ENCODE measurements at regions not wholly inside any gene's neighbourhood (a gene's known extent, or its start where the extent isn't known, plus 50 kb on each side); places are given as distances from the start of the nearest gene placed in this dataset.

DNA sequence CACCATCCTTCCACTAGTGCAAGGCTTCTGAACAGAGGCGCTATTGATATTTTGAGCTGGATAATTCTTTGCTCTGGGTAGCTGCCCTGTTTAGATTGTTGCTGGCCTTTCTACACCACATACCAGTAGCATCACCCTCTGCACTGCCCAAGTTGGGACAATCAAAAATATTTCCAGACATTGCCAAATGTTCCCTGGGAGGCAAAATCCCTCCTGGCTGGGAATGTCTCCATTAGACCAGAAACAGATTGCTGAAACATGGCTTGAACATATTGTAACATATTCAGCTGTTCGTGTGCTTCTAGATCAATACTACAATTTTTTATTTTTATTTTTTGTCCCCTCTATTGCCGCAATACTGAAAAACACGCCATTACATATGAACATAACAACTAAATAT is 174.6 kb downstream of the ABCA8 start:
- no peak for TF ChIP-seq POLR2A (IDR thresholded peaks at IDR 0.05)
- TF ChIP-seq, protein P1, sequence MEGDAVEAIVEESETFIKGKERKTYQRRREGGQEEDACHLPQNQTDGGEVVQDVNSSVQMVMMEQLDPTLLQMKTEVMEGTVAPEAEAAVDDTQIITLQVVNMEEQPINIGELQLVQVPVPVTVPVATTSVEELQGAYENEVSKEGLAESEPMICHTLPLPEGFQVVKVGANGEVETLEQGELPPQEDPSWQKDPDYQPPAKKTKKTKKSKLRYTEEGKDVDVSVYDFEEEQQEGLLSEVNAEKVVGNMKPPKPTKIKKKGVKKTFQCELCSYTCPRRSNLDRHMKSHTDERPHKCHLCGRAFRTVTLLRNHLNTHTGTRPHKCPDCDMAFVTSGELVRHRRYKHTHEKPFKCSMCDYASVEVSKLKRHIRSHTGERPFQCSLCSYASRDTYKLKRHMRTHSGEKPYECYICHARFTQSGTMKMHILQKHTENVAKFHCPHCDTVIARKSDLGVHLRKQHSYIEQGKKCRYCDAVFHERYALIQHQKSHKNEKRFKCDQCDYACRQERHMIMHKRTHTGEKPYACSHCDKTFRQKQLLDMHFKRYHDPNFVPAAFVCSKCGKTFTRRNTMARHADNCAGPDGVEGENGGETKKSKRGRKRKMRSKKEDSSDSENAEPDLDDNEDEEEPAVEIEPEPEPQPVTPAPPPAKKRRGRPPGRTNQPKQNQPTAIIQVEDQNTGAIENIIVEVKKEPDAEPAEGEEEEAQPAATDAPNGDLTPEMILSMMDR (IDR thresholded peaks at IDR 0.05): no peak

Measured in adrenal gland (tissue), 5 donors.